Transverse colon (tissue), 4 donors: ENCODE measurements at regions not wholly inside any gene's neighbourhood (a gene's known extent, or its start where the extent isn't known, plus 50 kb on each side); places are given as distances from the start of the nearest gene placed in this dataset.

Experiments used
- CTCF ChIP-seq, 5 experiments: fragments of 200-600 bp in 3 of 5; fragments of 450-650 bp in 2 of 5; sonication (generic) in 3 of 5; IDR thresholded peaks; 1 replicate in 2 of 5; 2 replicates in 3 of 5; pipeline ENCODE4 v1.5.1; 2016 to 2017; ENCODE audit warnings: antibody characterized with exemption in 5 of 5, inconsistent platforms in 3 of 5, mild to moderate bottlenecking in 2 of 5, moderate library complexity in 1 of 5
- POLR2A ChIP-seq: fragments of 450-650 bp; IDR thresholded peaks from one replicate; pipeline ENCODE4 v1.6.1; 2016; ENCODE audit warnings: antibody characterized with exemption, mild to moderate bottlenecking, moderate library complexity
- POLR2AphosphoS5 ChIP-seq, 3 donors: sonication (generic); formaldehyde crosslinking; IDR thresholded peaks; one replicate each; pipeline ENCODE4 v1.6.1; 2016; ENCODE audit warnings: antibody characterized with exemption in 3 of 3

GRCh38 chr9:115739096-115739875 is 414.3 kb upstream of the PAPPA start:
- TF ChIP-seq POLR2AphosphoS5 (IDR thresholded peaks at IDR 0.05) (no peak), POLR2A (no peak), CTCF (IDR thresholded peaks at IDR 0.05) (no peak)
